Transverse colon (tissue), 4 donors: ENCODE measurements at regions not wholly inside any gene's neighbourhood (a gene's known extent, or its start where the extent isn't known, plus 50 kb on each side); places are given as distances from the start of the nearest gene placed in this dataset.

ENCODE experiments used
- CTCF ChIP-seq, 5 experiments: fragments of 200-600 bp in 3 of 5; fragments of 450-650 bp in 2 of 5; sonication (generic) in 3 of 5; IDR thresholded peaks; 1 replicate in 2 of 5; 2 replicates in 3 of 5; pipeline ENCODE4 v1.5.1; 2016 to 2017; ENCODE audit warnings: antibody characterized with exemption in 5 of 5, inconsistent platforms in 3 of 5, mild to moderate bottlenecking in 2 of 5, moderate library complexity in 1 of 5
- POLR2A ChIP-seq: fragments of 450-650 bp; IDR thresholded peaks from one replicate; pipeline ENCODE4 v1.6.1; 2016; ENCODE audit warnings: antibody characterized with exemption, mild to moderate bottlenecking, moderate library complexity
- POLR2AphosphoS5 ChIP-seq, 3 donors: sonication (generic); formaldehyde crosslinking; IDR thresholded peaks; one replicate each; pipeline ENCODE4 v1.6.1; 2016; ENCODE audit warnings: antibody characterized with exemption in 3 of 3

DNA sequence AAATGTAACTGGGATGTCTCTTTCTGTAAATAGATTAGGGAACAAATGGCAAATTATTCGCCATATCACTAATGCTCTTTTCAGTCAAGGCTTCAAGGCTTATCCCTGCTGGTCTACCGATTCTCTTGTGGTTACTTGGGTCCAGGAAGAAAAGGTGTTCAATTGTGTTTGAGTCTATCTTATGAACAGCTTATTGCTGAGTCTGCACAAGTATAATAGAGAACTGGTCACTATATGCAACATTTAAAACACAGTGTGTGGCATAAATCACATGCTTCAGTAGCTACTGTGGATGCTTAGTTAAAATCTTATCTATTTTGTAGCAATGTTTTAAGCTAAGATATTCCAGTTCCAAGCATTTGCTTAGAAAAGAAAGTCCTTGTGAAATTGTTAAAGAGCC lies 274.2 kb upstream of the FAM174A start:
- TF ChIP-seq POLR2A (no peak), POLR2AphosphoS5 (IDR thresholded peaks at IDR 0.05) (no peak), CTCF (IDR thresholded peaks at IDR 0.05) (no peak)
